ENCODE measurements at regions not wholly inside any gene's neighbourhood (a gene's known extent, or its start where the extent isn't known, plus 50 kb on each side); places are given as distances from the start of the nearest gene placed in this dataset.

DNA sequence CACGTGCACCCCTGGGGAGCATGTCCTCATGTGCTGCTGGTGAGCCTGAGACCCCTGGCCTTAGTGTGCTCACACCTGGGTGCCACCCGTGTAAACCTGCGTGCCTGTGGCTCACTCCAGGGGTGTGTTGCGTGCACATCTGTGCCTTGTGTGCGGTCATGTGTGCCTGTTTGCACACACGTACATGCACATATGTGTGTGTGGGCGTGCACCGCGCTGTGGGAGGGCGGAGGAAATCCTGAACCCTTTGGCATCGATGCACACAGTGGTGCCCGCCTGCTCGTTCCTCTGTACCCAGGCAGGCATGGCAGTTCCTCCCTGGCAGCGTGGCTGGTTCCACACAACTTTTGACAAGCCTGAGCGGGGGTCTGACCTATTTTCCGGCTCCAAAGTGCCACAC is 1181.9 kb downstream of the BRD1 start:
- no peak overlapping the region for H3K4me3 ChIP-seq (ENCODE audit: low read length)
- TF ChIP-seq, protein P1, sequence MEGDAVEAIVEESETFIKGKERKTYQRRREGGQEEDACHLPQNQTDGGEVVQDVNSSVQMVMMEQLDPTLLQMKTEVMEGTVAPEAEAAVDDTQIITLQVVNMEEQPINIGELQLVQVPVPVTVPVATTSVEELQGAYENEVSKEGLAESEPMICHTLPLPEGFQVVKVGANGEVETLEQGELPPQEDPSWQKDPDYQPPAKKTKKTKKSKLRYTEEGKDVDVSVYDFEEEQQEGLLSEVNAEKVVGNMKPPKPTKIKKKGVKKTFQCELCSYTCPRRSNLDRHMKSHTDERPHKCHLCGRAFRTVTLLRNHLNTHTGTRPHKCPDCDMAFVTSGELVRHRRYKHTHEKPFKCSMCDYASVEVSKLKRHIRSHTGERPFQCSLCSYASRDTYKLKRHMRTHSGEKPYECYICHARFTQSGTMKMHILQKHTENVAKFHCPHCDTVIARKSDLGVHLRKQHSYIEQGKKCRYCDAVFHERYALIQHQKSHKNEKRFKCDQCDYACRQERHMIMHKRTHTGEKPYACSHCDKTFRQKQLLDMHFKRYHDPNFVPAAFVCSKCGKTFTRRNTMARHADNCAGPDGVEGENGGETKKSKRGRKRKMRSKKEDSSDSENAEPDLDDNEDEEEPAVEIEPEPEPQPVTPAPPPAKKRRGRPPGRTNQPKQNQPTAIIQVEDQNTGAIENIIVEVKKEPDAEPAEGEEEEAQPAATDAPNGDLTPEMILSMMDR (IDR thresholded peaks at IDR 0.05; ENCODE audit: insufficient read depth, low read depth, low read length, missing control alignments): no peak

DNA sequence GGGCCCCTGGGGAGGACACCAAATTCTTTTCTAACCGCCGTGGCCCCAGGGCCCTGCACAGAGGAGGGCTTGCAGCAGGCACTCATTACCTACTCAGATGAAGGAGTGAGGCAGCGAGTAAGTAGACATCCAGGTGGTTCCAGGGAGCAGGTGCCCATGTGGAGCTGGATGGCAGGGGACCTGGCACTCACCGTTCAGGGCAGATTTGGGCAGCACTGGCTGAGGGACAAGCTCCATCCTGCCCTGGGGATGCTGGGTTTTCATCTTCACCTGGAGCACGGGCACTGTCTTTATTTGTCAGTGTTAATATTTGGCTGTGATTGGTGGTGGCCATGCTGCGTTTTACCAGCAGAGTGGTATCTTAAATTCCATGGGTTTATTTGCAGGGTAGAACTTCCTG is 1182.7 kb downstream of the BRD1 start:
- DNase-seq (ENCODE audit: low read depth): no peak
- no peak overlapping the region for H3K4me3 ChIP-seq (ENCODE audit: low read length)
- TF ChIP-seq, protein P1 (IDR thresholded peaks at IDR 0.05; ENCODE audit: insufficient read depth, low read depth, low read length, missing control alignments): no peak

More for the DNA sequence above, 1181.9 kb downstream of the BRD1 start:
- no peak for DNase-seq (ENCODE audit: low read depth)

DNA sequence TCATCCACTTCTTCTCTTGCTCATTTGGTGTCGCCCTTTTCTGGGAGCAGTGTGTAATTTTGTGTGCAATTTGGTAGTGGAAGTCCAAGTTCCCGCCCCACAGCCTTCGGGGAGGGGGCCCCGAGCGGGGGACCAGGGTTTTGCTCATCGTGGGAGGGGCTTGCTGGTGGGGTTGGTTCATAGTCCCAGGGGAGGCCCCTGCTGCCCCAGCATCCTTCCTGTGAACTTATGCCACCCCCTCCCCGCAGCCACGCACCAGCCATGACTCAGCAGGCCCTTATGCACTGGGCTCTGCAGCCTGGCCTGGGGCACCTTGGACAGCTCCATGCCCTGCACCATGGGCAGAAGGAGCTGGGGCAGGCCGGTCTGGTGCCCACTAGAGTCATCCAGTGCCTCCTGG is 1183.6 kb downstream of the BRD1 start:
- no peak for DNase-seq (ENCODE audit: low read depth)
- no peak overlapping the region for H3K4me3 ChIP-seq (ENCODE audit: low read length)
- TF ChIP-seq, protein P1 (IDR thresholded peaks at IDR 0.05; ENCODE audit: insufficient read depth, low read depth, low read length, missing control alignments): no peak

DNA sequence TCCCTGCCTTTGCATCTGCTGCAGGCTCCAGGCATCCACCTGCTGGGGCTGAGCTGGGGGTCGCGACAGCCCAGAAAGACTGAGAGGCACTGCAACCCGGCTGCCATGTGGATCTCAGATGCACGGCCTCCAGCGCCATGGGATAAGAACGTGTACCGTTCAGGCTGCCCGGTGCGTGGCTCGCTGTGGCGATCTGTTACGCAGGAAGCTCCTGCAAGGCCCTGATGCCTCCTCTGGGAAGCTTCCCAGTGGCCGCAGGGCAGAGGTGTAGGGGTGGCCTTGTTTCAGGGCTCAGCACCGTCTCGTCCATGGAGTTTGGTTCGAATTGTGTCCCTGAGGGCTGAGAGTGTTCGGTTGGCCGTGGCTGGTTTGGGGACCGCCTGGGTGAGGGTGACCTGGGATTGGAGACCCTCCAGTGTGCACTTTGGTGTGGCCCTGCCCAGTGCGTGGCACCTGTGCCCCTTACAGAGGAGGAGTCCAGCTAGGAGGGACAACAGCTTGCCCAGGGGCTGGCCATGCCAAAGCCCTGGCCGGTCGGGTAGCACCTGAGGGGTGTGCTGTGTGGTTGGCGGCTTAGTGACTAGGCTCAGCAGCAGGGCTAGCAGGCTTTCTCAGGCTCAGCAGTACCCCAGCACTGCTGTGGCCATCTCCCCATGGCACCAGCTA is 1184.5 kb downstream of the BRD1 start:
- DNase-seq (ENCODE audit: low read depth): no peak
- no peak overlapping the region for H3K4me3 ChIP-seq (ENCODE audit: low read length)
- TF ChIP-seq, protein P1 (IDR thresholded peaks at IDR 0.05; ENCODE audit: insufficient read depth, low read depth, low read length, missing control alignments): no peak

DNA sequence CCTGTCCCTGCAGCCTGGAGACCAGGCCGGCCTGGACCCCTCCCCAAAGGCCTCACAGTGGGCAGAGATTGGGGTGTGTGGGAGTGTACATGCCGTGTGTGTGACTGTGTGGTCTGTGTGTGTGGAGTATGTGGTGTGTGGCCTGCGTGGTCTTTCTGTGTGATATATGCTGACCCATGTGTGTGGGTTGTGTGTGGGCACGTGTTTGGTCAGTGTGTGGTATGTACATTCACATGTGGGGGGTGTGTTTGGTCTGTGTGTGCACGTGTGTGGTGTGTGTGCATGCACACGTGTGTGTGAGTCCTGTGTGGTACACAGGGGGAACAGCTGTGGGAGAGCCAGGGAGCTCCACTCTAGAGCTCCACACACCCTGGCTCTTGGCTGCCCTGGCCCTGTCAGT is 1185.1 kb downstream of the BRD1 start:
- no peak overlapping the region for H3K4me3 ChIP-seq (ENCODE audit: low read length)
- DNase-seq (ENCODE audit: low read depth): no peak
- TF ChIP-seq, protein P1 (IDR thresholded peaks at IDR 0.05; ENCODE audit: insufficient read depth, low read depth, low read length, missing control alignments): no peak

DNA sequence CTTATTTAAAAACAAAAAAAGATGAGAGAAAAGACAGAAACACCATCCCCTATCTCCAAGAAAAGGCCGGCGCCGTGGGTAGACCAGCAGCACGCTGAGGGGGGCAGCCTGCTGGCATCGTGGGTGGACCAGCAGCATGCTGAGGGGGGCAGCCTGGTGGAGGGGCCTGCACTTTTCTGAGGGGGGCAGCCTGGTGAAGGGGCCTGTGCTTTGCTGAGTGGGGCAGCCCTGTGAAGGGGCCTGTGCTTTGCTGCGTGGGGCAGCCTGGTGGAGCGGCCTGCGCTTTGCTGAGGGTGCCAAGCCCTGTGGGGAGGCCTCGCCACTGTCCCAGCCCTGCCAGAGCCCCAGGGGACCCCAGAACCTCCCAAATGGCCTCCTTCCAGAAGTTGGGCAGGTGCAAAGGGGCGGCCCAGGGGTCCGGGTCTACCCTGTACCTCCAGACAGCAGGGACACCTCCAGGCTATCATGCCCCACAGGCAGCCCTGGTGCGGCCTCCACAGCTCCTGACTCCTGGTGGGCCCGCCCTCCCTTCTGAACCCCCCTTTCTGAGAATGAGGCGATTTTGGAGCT is 1185.7 kb downstream of the BRD1 start:
- no peak overlapping the region for H3K4me3 ChIP-seq (ENCODE audit: low read length)
- TF ChIP-seq, protein P1 (IDR thresholded peaks at IDR 0.05; ENCODE audit: insufficient read depth, low read depth, low read length, missing control alignments): no peak
- DNase-seq (ENCODE audit: low read depth): no peak

Data from epithelial cell of esophagus (primary cell).